ENCODE measurements at regions not wholly inside any gene's neighbourhood (a gene's known extent, or its start where the extent isn't known, plus 50 kb on each side); places are given as distances from the start of the nearest gene placed in this dataset.
A peak's percentile ranks its signal among the peaks of the same experiment; 100 is the strongest.
"Not testable (repeated sequence)": the region's sequence is repeated elsewhere in the genome, so short reads cannot be mapped to it uniquely, and the experiment has no call there.

GRCh38 chr18:14991934-14992445 is 244.0 kb downstream of the ANKRD30B start:
- H3K4me3 ChIP-seq (ENCODE audit: low read depth, low read length), result not testable (repeated sequence)
- peak; percentile 11 for DNase-seq (ENCODE audit: low read depth)
- TF ChIP-seq CTCF (IDR thresholded peaks at IDR 0.05; ENCODE audit: low read depth, low read length), result peak; percentile 30

GRCh38 chr18:14992758-14993157 is 244.8 kb downstream of the ANKRD30B start:
- not testable (repeated sequence) for DNase-seq (ENCODE audit: low read depth)

GRCh38 chr18:14995023-14995422 is 247.1 kb downstream of the ANKRD30B start:
- H3K4me3 ChIP-seq (ENCODE audit: low read depth, low read length); DNase-seq (ENCODE audit: low read depth): not testable (repeated sequence)

More at GRCh38 chr18:14992758-14993157, 244.8 kb downstream of the ANKRD30B start:
- not testable (repeated sequence) for H3K4me3 ChIP-seq (ENCODE audit: low read depth, low read length)

GRCh38 chr18:14997357-14997756 is 249.4 kb downstream of the ANKRD30B start:
- DNase-seq (ENCODE audit: low read depth), result no peak
- TF ChIP-seq MAX (IDR thresholded peaks at IDR 0.05; ENCODE audit: low read depth, low read length) (no peak), MYC (IDR thresholded peaks at IDR 0.05; ENCODE audit: low read depth, low read length) (no peak), POLR2A (IDR thresholded peaks at IDR 0.05; ENCODE audit: extremely low read depth, insufficient read length) (no peak), CTCF (IDR thresholded peaks at IDR 0.05; ENCODE audit: low read depth, low read length) (no peak)
- no peak overlapping the region for H3K4me3 ChIP-seq (ENCODE audit: low read depth, low read length)

GRCh38 chr18:14997899-14998298 is 249.9 kb downstream of the ANKRD30B start:
- not testable (repeated sequence) for DNase-seq (ENCODE audit: low read depth); H3K4me3 ChIP-seq (ENCODE audit: low read depth, low read length)

- not testable (repeated sequence) for DNase-seq (ENCODE audit: low read depth); H3K4me3 ChIP-seq (ENCODE audit: low read depth, low read length)
Observed at GRCh38 chr18:14998360-14999042, 250.5 kb downstream of the ANKRD30B start.

GRCh38 chr18:14999085-14999975 is 251.4 kb downstream of the ANKRD30B start:
- H3K4me3 ChIP-seq (ENCODE audit: low read depth, low read length), result no peak overlapping the region
- no peak for TF ChIP-seq CTCF (IDR thresholded peaks at IDR 0.05; ENCODE audit: low read depth, low read length)
- no peak for TF ChIP-seq MYC (IDR thresholded peaks at IDR 0.05; ENCODE audit: low read depth, low read length)
- no peak for TF ChIP-seq POLR2A (IDR thresholded peaks at IDR 0.05; ENCODE audit: extremely low read depth, insufficient read length)
- TF ChIP-seq MAX (IDR thresholded peaks at IDR 0.05; ENCODE audit: low read depth, low read length), result no peak
- no peak for DNase-seq (ENCODE audit: low read depth)

GRCh38 chr18:15000119-15001037 is 252.4 kb downstream of the ANKRD30B start:
- not testable (repeated sequence) for H3K4me3 ChIP-seq (ENCODE audit: low read depth, low read length); DNase-seq (ENCODE audit: low read depth)

- not testable (repeated sequence) for H3K4me3 ChIP-seq (ENCODE audit: low read depth, low read length); DNase-seq (ENCODE audit: low read depth)
Observed at GRCh38 chr18:15001038-15001794, 253.2 kb downstream of the ANKRD30B start.

- DNase-seq (ENCODE audit: low read depth); H3K4me3 ChIP-seq (ENCODE audit: low read depth, low read length): not testable (repeated sequence)
Observed at GRCh38 chr18:15001795-15002107, 253.8 kb downstream of the ANKRD30B start.

- not testable (repeated sequence) for H3K4me3 ChIP-seq (ENCODE audit: low read depth, low read length); DNase-seq (ENCODE audit: low read depth)
Observed at GRCh38 chr18:15002765-15003164, 254.8 kb downstream of the ANKRD30B start.

GRCh38 chr18:15003231-15003630 is 255.3 kb downstream of the ANKRD30B start:
- not testable (repeated sequence) for DNase-seq (ENCODE audit: low read depth); H3K4me3 ChIP-seq (ENCODE audit: low read depth, low read length)

Data from NB4 (cell line).